D721Med (cell line): ENCODE measurements at regions not wholly inside any gene's neighbourhood (a gene's known extent, or its start where the extent isn't known, plus 50 kb on each side); places are given as distances from the start of the nearest gene placed in this dataset.

ENCODE experiments used
- DNase-seq: peaks from one replicate; pipeline ENCODE4 v3.0.0; 2011; ENCODE audit warnings: low spot score; ENCODE audit not compliant: insufficient read length
- FAIRE-seq: peaks from 2 replicates; lab custom pipeline; 2011; peaks lifted over from hg19 to GRCh38; lab: Jason Lieb, UNC
- TF ChIP-seq, protein P1 (sequence below): IDR thresholded peaks from 2 replicates; pipeline ENCODE4 v1.5.1; 2012; ENCODE audit warnings: mild to moderate bottlenecking, control low read depth; ENCODE audit not compliant: insufficient read depth; ENCODE audit errors: missing control alignments

DNA sequence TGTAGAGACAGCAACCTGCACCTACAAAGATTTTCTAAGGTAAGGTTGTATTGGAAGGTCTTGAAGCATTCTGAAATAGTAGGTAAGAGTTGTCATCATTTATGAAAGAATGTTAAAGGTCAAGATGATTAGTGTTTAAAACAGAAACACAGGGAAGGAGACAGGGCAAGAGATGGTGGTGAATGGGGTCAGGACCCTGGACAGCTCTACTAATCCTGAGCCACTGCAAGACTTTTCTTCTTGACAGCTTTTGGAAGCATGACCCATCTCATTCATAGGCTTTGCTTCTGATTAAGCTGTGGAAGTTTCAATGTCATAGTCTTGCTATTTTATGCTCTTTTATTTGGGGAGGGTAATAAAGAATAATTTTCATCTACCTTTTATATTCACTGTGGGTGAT is 75.5 kb upstream of the CAND1 start:
- TF ChIP-seq, protein P1, sequence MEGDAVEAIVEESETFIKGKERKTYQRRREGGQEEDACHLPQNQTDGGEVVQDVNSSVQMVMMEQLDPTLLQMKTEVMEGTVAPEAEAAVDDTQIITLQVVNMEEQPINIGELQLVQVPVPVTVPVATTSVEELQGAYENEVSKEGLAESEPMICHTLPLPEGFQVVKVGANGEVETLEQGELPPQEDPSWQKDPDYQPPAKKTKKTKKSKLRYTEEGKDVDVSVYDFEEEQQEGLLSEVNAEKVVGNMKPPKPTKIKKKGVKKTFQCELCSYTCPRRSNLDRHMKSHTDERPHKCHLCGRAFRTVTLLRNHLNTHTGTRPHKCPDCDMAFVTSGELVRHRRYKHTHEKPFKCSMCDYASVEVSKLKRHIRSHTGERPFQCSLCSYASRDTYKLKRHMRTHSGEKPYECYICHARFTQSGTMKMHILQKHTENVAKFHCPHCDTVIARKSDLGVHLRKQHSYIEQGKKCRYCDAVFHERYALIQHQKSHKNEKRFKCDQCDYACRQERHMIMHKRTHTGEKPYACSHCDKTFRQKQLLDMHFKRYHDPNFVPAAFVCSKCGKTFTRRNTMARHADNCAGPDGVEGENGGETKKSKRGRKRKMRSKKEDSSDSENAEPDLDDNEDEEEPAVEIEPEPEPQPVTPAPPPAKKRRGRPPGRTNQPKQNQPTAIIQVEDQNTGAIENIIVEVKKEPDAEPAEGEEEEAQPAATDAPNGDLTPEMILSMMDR: no peak
- DNase-seq (no peak), FAIRE-seq (no peak)

DNA sequence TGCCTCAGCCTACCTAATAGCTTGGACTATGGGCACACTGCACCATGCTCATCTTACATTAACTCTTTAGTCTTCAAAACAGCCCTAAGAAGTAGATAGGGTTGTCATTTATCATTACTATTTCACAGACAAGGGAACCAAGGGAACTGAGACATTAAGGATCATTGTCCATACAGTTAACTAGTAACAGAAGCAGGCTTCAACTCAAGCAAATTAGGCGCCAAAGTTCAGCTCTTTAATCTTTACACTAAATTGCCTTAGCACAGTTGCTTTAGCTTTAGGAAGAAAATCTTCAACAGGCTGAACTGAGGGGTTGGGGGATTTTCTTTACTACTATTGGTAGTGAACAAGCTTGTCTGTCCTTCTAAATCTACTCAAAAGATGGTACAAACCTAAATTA is 68.8 kb upstream of the CAND1 start:
- DNase-seq: no peak
- no peak for FAIRE-seq
- TF ChIP-seq, protein P1: no peak

DNA sequence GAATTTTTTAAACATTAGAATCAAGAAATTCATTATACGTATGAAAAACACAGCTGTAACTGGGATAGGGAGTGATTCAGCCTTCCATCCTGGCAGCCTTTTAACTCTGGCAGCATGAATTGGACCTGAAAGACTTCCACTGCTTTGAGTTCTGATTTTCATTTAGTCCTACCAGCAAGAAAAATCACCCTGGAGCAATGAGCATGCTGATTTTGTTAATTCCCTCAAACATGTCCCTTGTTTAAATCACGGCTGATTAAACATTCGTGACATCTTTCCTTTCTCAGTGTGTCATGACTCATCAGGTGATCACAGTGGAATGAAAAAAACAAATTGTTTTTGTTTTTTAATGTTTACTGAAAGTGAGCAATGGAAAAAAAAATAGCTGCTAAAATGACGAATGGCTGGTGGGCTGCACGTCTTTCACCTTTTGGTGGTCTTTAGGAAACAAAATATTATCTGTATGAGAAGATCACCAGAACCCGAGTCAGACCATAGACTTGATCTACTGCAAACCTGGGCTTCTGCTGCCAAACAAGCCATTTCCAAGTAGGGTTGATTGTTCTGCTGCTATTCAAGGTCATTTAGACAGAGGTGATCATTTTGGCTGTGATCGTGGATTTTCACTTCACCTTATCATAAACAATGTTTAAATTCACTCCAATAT is 67.0 kb upstream of the CAND1 start:
- TF ChIP-seq, protein P1: no peak
- no peak for DNase-seq

DNA sequence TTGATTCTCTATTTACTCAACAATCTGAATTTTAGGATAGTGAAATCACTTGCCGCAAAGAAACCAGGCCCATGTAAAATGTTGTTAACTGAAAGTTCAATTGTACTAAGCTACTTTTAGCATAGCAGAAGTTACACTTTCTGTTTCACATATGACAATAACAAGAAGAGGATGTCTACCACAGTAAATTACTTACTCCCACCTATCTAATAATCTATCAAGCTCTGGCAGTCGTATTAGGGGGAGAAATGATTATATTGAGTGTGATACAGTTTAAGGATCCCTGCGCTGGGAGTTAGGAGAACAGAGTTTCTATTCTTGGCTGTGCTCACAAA is 66.5 kb upstream of the CAND1 start:
- no peak for DNase-seq
- TF ChIP-seq, protein P1: no peak
- FAIRE-seq: no peak

More for the DNA sequence above, 67.0 kb upstream of the CAND1 start:
- FAIRE-seq: no peak

DNA sequence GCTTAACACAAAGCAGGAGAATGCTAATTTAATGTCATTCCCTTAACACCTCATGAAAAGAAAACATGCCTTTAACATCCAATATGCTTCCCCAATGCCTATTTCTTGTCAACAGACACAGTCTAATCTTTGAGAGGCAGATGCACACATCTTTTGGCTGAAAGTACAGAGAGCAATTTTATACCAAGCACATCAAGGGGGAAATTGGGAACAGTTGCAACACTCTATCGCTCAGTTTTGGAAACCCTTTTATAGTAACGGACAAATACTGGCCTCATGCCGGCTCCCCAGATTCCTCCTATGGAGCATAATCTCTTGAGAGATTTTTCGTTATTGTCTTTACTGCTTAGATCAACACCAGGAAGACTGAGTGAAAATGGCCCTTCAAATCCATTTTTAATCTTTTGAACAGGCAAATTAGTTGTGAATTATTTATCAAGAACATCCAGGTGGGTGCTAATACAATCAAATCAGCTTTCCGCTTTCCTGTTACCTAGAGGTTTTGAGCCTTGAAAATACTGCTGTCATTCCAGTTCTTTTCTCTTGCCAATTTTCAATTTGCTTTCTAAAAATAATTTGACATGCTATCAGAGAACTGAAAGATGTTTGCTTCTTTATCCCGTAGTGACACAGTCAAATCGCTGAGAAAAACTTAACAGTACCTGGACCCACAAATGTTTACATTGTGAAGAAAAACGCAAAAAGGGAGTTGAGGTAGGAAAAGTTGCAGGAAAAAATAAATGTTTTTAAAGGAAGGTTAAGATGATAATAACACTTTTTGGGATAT is 60.7 kb upstream of the CAND1 start:
- TF ChIP-seq, protein P1: no peak
- no peak for DNase-seq
- FAIRE-seq: no peak

- no peak for DNase-seq
- no peak for FAIRE-seq
- TF ChIP-seq, protein P1: no peak
Measured at GRCh38 chr12:67211029-67211428, 58.1 kb upstream of the CAND1 start.

- TF ChIP-seq, protein P1: no peak
- no peak for FAIRE-seq
- no peak for DNase-seq
Measured at GRCh38 chr12:67211494-67211893, 57.7 kb upstream of the CAND1 start.
